SK-N-SH (cell line): ENCODE measurements at regions not wholly inside any gene's neighbourhood (a gene's known extent, or its start where the extent isn't known, plus 50 kb on each side); places are given as distances from the start of the nearest gene placed in this dataset.

Experiments
- EP300 ChIP-seq, 2 experiments: IDR thresholded peaks; 2 replicates each; pipeline versions ENCODE4 v1.4.0 to v1.6.1; 2012; ENCODE audit warnings: borderline replicate concordance in 1 of 2, low read depth in 1 of 2, low read length in 1 of 2
- EZH2phosphoT487 ChIP-seq: fragments of 200-600 bp; sonication (generic); IDR thresholded peaks from 2 replicates; pipeline ENCODE4 v1.6.1; 2017; ENCODE audit warnings: low read depth, mixed run types, mild to moderate bottlenecking, antibody characterized with exemption, moderate library complexity, borderline replicate concordance
- FOXM1 ChIP-seq: IDR thresholded peaks from 2 replicates; pipeline ENCODE4 v1.4.0; 2012; ENCODE audit warnings: low read depth, mild to moderate bottlenecking
- GATA2 ChIP-seq: sonication (generic); formaldehyde crosslinking; IDR thresholded peaks from 2 replicates; pipeline ENCODE4 v1.5.0; 2020; ENCODE audit warnings: mild to moderate bottlenecking, missing genetic modification reagents
- POLR2AphosphoS5 ChIP-seq: IDR thresholded peaks from 2 replicates; pipeline ENCODE4 v1.6.1; 2012; ENCODE audit warnings: low read depth, low read length
- SIN3A ChIP-seq: IDR thresholded peaks from 2 replicates; pipeline ENCODE4 v1.6.1; 2012; ENCODE audit warnings: low read depth, mild to moderate bottlenecking, low read length, moderate library complexity, borderline replicate concordance
- TCF12 ChIP-seq: IDR thresholded peaks from 2 replicates; pipeline ENCODE4 v1.4.0; 2012
- USF1 ChIP-seq: IDR thresholded peaks from 2 replicates; pipeline ENCODE4 v1.4.0; 2012; ENCODE audit warnings: low read depth, borderline replicate concordance
- YY1 ChIP-seq: IDR thresholded peaks from 2 replicates; pipeline ENCODE4 v1.4.0; 2012; ENCODE audit warnings: low read depth, mild to moderate bottlenecking
- TF ChIP-seq, protein P1 (sequence below): fragments of 200-600 bp; sonication (generic); IDR thresholded peaks from 2 replicates; pipeline ENCODE4 v1.6.1; 2017; ENCODE audit warnings: antibody characterized with exemption, mild to moderate bottlenecking, moderate library complexity
- TF ChIP-seq, protein P2 (sequence below): IDR thresholded peaks from 2 replicates; pipeline ENCODE4 v1.4.0; 2012; ENCODE audit warnings: low read depth, borderline replicate concordance
- TF ChIP-seq, protein P3 (sequence below): IDR thresholded peaks from 2 replicates; pipeline ENCODE4 v1.4.0; 2012; ENCODE audit warnings: low read depth
- TF ChIP-seq, protein P4 (sequence below): IDR thresholded peaks from 2 replicates; pipeline ENCODE4 v1.6.1; 2012; ENCODE audit warnings: mild to moderate bottlenecking, low read depth, low read length, moderate library complexity

- TF ChIP-seq, protein P1, sequence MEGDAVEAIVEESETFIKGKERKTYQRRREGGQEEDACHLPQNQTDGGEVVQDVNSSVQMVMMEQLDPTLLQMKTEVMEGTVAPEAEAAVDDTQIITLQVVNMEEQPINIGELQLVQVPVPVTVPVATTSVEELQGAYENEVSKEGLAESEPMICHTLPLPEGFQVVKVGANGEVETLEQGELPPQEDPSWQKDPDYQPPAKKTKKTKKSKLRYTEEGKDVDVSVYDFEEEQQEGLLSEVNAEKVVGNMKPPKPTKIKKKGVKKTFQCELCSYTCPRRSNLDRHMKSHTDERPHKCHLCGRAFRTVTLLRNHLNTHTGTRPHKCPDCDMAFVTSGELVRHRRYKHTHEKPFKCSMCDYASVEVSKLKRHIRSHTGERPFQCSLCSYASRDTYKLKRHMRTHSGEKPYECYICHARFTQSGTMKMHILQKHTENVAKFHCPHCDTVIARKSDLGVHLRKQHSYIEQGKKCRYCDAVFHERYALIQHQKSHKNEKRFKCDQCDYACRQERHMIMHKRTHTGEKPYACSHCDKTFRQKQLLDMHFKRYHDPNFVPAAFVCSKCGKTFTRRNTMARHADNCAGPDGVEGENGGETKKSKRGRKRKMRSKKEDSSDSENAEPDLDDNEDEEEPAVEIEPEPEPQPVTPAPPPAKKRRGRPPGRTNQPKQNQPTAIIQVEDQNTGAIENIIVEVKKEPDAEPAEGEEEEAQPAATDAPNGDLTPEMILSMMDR, result no peak
- TF ChIP-seq POLR2AphosphoS5, result no peak
- TF ChIP-seq TCF12, result no peak
- TF ChIP-seq USF1, result no peak
- TF ChIP-seq YY1, result no peak
- TF ChIP-seq, protein P2, sequence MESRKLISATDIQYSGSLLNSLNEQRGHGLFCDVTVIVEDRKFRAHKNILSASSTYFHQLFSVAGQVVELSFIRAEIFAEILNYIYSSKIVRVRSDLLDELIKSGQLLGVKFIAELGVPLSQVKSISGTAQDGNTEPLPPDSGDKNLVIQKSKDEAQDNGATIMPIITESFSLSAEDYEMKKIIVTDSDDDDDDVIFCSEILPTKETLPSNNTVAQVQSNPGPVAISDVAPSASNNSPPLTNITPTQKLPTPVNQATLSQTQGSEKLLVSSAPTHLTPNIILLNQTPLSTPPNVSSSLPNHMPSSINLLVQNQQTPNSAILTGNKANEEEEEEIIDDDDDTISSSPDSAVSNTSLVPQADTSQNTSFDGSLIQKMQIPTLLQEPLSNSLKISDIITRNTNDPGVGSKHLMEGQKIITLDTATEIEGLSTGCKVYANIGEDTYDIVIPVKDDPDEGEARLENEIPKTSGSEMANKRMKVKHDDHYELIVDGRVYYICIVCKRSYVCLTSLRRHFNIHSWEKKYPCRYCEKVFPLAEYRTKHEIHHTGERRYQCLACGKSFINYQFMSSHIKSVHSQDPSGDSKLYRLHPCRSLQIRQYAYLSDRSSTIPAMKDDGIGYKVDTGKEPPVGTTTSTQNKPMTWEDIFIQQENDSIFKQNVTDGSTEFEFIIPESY, result no peak
- TF ChIP-seq, protein P3, sequence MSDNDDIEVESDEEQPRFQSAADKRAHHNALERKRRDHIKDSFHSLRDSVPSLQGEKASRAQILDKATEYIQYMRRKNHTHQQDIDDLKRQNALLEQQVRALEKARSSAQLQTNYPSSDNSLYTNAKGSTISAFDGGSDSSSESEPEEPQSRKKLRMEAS, result no peak
- TF ChIP-seq FOXM1, result no peak
- TF ChIP-seq SIN3A, result no peak
- TF ChIP-seq, protein P4, sequence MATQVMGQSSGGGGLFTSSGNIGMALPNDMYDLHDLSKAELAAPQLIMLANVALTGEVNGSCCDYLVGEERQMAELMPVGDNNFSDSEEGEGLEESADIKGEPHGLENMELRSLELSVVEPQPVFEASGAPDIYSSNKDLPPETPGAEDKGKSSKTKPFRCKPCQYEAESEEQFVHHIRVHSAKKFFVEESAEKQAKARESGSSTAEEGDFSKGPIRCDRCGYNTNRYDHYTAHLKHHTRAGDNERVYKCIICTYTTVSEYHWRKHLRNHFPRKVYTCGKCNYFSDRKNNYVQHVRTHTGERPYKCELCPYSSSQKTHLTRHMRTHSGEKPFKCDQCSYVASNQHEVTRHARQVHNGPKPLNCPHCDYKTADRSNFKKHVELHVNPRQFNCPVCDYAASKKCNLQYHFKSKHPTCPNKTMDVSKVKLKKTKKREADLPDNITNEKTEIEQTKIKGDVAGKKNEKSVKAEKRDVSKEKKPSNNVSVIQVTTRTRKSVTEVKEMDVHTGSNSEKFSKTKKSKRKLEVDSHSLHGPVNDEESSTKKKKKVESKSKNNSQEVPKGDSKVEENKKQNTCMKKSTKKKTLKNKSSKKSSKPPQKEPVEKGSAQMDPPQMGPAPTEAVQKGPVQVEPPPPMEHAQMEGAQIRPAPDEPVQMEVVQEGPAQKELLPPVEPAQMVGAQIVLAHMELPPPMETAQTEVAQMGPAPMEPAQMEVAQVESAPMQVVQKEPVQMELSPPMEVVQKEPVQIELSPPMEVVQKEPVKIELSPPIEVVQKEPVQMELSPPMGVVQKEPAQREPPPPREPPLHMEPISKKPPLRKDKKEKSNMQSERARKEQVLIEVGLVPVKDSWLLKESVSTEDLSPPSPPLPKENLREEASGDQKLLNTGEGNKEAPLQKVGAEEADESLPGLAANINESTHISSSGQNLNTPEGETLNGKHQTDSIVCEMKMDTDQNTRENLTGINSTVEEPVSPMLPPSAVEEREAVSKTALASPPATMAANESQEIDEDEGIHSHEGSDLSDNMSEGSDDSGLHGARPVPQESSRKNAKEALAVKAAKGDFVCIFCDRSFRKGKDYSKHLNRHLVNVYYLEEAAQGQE, result no peak
- TF ChIP-seq EZH2phosphoT487, result no peak
- TF ChIP-seq GATA2 (CRISPR knock-in tag), result no peak
- TF ChIP-seq EP300 (IDR thresholded peaks at IDR 0.05; ENCODE audit: borderline replicate concordance in 1 of 2, low read depth in 1 of 2, low read length in 1 of 2), result no peak
These were observed 120.2 kb downstream of the RPIA start for GRCh38 chr2:88811681-88812080.
